Stomach (tissue), 4 donors: ENCODE measurements at regions not wholly inside any gene's neighbourhood (a gene's known extent, or its start where the extent isn't known, plus 50 kb on each side); places are given as distances from the start of the nearest gene placed in this dataset.

ENCODE experiments used
- CTCF ChIP-seq, 7 experiments: fragments of 450-650 bp in 4 of 7; fragments of 200-600 bp in 3 of 7; sonication (generic) in 3 of 7; IDR thresholded peaks; one replicate each; pipeline ENCODE4 v1.5.1; 2016 to 2019; ENCODE audit warnings: antibody characterized with exemption in 7 of 7, control low read depth in 2 of 7, mild to moderate bottlenecking in 1 of 7
- POLR2AphosphoS5 ChIP-seq, 3 donors: sonication (generic); formaldehyde crosslinking; IDR thresholded peaks; one replicate each; pipeline ENCODE4 v1.6.1; 2016; ENCODE audit warnings: antibody characterized with exemption in 3 of 3

- TF ChIP-seq CTCF (IDR thresholded peaks at IDR 0.05) (no peak), POLR2AphosphoS5 (IDR thresholded peaks at IDR 0.05) (no peak)
These were observed 60.0 kb upstream of the NPAS2 start for GRCh38 chr2:100759901-100760300.
